Activated T-helper 2 cell treated with anti-CD3 and anti-CD28 coated beads, Interferon-gamma antibody, Interleukin-2, Interleukin-4, amounts not matched to agents 10 μg/mL and 5 μg/mL and 100 μg/mL, durations not matched to agents 14 hours and 24 hours and 36 hours (primary cell): ENCODE measurements at regions not wholly inside any gene's neighbourhood (a gene's known extent, or its start where the extent isn't known, plus 50 kb on each side); places are given as distances from the start of the nearest gene placed in this dataset.

Experiments used
- DNase-seq: peaks from one replicate; pipeline ENCODE4 v3.0.0; 2021; ENCODE audit warnings: low spot score
- H3K27ac Mint-ChIP-seq: one replicate; pipeline ENCODE4 v1.8.0; 2021; ENCODE audit warnings: mixed read lengths
- H3K27me3 Mint-ChIP-seq: one replicate; pipeline ENCODE4 v1.8.0; 2021; ENCODE audit warnings: low read depth, mixed read lengths
- H3K36me3 Mint-ChIP-seq: one replicate; pipeline ENCODE4 v1.8.0; 2021; ENCODE audit warnings: low read depth, mixed read lengths
- H3K4me1 Mint-ChIP-seq: one replicate; pipeline ENCODE4 v1.8.0; 2021; ENCODE audit warnings: low read depth, mixed read lengths
- H3K4me3 Mint-ChIP-seq: one replicate; pipeline ENCODE4 v1.8.0; 2021; ENCODE audit warnings: low read depth, mild to moderate bottlenecking, moderate library complexity, mixed read lengths
- H3K9me3 Mint-ChIP-seq: one replicate; pipeline ENCODE4 v1.8.0; 2021; ENCODE audit warnings: mixed read lengths
- intact Hi-C: fragments of 100-400 bp; cut with micrococcal nuclease; formaldehyde crosslinking; loops from one replicate; pipeline ENCODE4 v1.15.1; 2023

GRCh38 chr13:65650321-65650720, 1579.8 kb downstream of the PCDH9 start:
- H3K36me3 Mint-ChIP-seq, result no peaks in the 10 kb centered on the region
- no peaks in the 10 kb centered on the region for H3K27me3 Mint-ChIP-seq
- no peak for DNase-seq
- H3K9me3 Mint-ChIP-seq, result peaks cover 4% of the 10 kb centered on the region
- no peaks in the 10 kb centered on the region for H3K4me1 Mint-ChIP-seq
- intact Hi-C loops, result no loop called here
- no peak overlapping the region for H3K4me3 Mint-ChIP-seq
- no peak overlapping the region for H3K27ac Mint-ChIP-seq

- Mint-ChIP-seq H3K4me1 (no peaks in the 10 kb centered on the region), H3K4me3 (no peak overlapping the region), H3K27ac (no peak overlapping the region), H3K27me3 (no peaks in the 10 kb centered on the region), H3K9me3 (no peaks in the 10 kb centered on the region), H3K36me3 (no peaks in the 10 kb centered on the region)
- intact Hi-C loops, result no loop called here
- no peak for DNase-seq
These were observed 1587.1 kb downstream of the PCDH9 start for GRCh38 chr13:65642996-65643395.

DNA sequence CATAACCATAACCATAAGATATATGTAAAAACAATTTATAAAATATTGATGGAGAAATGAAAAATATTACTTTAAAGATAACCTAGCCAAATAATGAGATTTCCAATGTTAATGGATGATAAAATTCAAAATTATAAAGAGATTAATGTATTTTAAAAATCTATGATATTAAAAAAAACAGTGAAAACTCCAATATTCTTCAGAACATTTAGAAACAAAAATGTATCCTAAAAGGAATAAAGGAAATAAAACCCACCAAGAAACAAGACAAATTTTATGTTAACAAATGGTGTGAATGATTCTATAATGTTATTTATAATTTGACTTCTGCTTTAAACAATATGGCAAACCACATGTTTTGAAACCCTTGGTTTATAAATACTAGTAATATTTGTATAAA, 1587.8 kb downstream of the PCDH9 start:
- intact Hi-C loops, result no loop called here
- no peaks in the 10 kb centered on the region for H3K9me3 Mint-ChIP-seq
- no peaks in the 10 kb centered on the region for H3K27me3 Mint-ChIP-seq

GRCh38 chr13:65638572-65639168, 1591.5 kb downstream of the PCDH9 start:
- Mint-ChIP-seq H3K27ac (no peak overlapping the region), H3K9me3 (no peaks in the 10 kb centered on the region), H3K36me3 (no peaks in the 10 kb centered on the region), H3K4me1 (no peaks in the 10 kb centered on the region), H3K27me3 (no peaks in the 10 kb centered on the region), H3K4me3 (no peak overlapping the region)
- intact Hi-C loops, result no loop called here
- DNase-seq, result no peak

More for the DNA sequence above, 1587.8 kb downstream of the PCDH9 start:
- H3K27ac Mint-ChIP-seq, result no peak overlapping the region
- H3K4me1 Mint-ChIP-seq, result no peaks in the 10 kb centered on the region
- no peak overlapping the region for H3K4me3 Mint-ChIP-seq
- no peaks in the 10 kb centered on the region for H3K36me3 Mint-ChIP-seq
- DNase-seq, result no peak

DNA sequence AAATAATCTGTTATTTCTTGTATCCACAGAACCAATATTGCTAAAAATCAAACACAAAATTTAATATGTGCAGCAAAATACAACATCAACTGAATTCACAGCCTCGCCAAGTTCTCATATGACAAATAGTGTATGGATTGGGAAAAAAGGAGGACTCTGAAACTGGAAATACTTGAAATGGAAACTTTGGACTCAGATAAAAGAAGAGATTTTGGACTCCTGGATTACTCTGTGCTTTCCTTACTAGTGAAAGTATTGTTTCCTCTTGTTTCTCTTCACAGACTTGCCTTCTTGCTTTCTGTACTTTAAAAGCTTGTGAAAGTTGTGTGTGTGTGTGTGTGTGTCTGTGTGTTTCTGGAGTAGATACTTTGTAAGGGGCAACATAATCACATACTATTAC, 1596.3 kb downstream of the PCDH9 start:
- no peak overlapping the region for H3K27ac Mint-ChIP-seq

DNA sequence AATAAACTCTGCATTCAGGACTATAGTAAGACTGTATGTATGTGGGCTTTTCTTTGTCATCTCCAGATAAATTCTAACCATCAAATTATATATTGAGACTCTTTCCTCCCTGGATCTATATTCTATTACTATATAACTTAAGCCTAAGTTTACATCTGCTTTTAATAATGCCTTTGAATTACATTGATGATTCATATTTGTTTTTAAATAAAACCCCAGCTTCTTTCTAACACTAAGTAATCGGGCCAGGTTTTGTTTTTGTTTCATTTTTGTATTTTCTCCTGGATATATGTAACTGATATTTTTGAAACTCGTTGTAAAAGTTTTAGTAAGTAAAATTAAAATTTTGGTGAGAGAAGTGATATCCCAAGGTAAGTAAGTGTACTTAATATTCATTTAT, 1599.1 kb downstream of the PCDH9 start:
- no peak overlapping the region for H3K4me3 Mint-ChIP-seq

More for the DNA sequence above, 1596.3 kb downstream of the PCDH9 start:
- intact Hi-C loops, result loop anchor here (1.0 kb wide), 1 partner anchor 16 kb away; no protein-coding TSS in a partner anchor
- Mint-ChIP-seq H3K4me3 (no peak overlapping the region), H3K36me3 (no peaks in the 10 kb centered on the region), H3K27me3 (no peaks in the 10 kb centered on the region), H3K4me1 (no peaks in the 10 kb centered on the region), H3K9me3 (peaks cover 4% of the 10 kb centered on the region)
- DNase-seq, result no peak

GRCh38 chr13:65629926-65630325, 1600.2 kb downstream of the PCDH9 start:
- H3K9me3 Mint-ChIP-seq, result peaks cover 4% of the 10 kb centered on the region
- intact Hi-C loops, result no loop called here
- DNase-seq, result no peak
- H3K27ac Mint-ChIP-seq, result no peak overlapping the region
- H3K4me3 Mint-ChIP-seq, result no peak overlapping the region
- H3K27me3 Mint-ChIP-seq, result no peaks in the 10 kb centered on the region
- H3K4me1 Mint-ChIP-seq, result no peaks in the 10 kb centered on the region
- no peaks in the 10 kb centered on the region for H3K36me3 Mint-ChIP-seq

More for the DNA sequence above, 1599.1 kb downstream of the PCDH9 start:
- H3K4me1 Mint-ChIP-seq, result no peaks in the 10 kb centered on the region
- H3K36me3 Mint-ChIP-seq, result no peaks in the 10 kb centered on the region
- no peak for DNase-seq
- H3K27ac Mint-ChIP-seq, result no peak overlapping the region
- no peaks in the 10 kb centered on the region for H3K27me3 Mint-ChIP-seq
- H3K9me3 Mint-ChIP-seq, result peaks cover 4% of the 10 kb centered on the region
- intact Hi-C loops, result no loop called here

GRCh38 chr13:65623148-65623547, 1607.0 kb downstream of the PCDH9 start:
- Mint-ChIP-seq H3K9me3 (no peaks in the 10 kb centered on the region), H3K36me3 (no peaks in the 10 kb centered on the region), H3K4me1 (no peaks in the 10 kb centered on the region), H3K27me3 (no peaks in the 10 kb centered on the region), H3K4me3 (no peak overlapping the region), H3K27ac (no peak overlapping the region)
- DNase-seq, result no peak
- intact Hi-C loops, result no loop called here

DNA sequence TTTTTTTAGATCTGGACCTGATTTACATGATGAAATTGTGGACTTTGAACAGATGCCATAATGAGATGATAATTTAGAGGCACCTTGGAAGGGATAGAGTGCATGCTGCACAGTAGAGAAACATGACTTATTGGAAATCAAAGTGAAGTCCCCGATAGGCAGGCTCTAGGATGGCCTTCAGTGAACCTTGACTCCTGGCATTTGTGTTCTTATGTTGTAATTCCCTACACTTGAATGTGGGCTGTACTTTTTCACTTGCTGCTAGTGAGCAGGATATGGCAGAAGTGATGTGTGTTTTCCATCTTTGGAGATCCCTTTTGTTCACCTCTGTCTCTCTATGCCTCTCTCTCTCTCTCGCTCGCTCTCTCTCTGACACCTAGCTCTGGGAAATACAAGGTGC, 1614.6 kb downstream of the PCDH9 start:
- intact Hi-C loops, result no loop called here
- Mint-ChIP-seq H3K27me3 (no peaks in the 10 kb centered on the region), H3K9me3 (peaks cover 23% of the 10 kb centered on the region)

GRCh38 chr13:65613004-65613403, 1617.1 kb downstream of the PCDH9 start:
- Mint-ChIP-seq H3K27me3 (no peaks in the 10 kb centered on the region), H3K4me1 (no peaks in the 10 kb centered on the region), H3K36me3 (no peaks in the 10 kb centered on the region), H3K27ac (no peak overlapping the region), H3K9me3 (peaks cover 34% of the 10 kb centered on the region), H3K4me3 (no peak overlapping the region)
- intact Hi-C loops, result no loop called here
- no peak for DNase-seq

More for the DNA sequence above, 1614.6 kb downstream of the PCDH9 start:
- H3K27ac Mint-ChIP-seq, result no peak overlapping the region
- no peaks in the 10 kb centered on the region for H3K4me1 Mint-ChIP-seq
- no peak overlapping the region for H3K4me3 Mint-ChIP-seq
- no peaks in the 10 kb centered on the region for H3K36me3 Mint-ChIP-seq
- DNase-seq, result no peak

DNA sequence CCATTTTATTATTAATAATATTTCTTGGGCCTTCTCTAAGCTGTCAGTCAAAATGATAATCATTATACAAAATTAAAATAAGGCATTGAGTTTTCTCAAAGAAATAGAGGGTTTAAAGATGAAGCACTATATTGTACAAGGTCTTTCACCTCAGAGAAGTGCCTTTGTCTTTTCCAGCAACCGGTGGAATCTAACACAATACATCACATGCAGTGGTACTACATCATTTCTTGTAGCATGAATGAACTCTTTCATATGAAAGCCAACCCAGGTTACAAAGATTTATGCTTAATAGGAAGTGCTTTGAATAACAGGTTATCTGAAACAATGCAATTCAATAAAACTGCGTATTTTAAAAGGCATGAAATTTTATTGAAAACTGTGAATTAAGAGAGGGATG, 1620.8 kb downstream of the PCDH9 start:
- Mint-ChIP-seq H3K27me3 (no peaks in the 10 kb centered on the region), H3K4me1 (no peaks in the 10 kb centered on the region)
- intact Hi-C loops, result no loop called here

DNA sequence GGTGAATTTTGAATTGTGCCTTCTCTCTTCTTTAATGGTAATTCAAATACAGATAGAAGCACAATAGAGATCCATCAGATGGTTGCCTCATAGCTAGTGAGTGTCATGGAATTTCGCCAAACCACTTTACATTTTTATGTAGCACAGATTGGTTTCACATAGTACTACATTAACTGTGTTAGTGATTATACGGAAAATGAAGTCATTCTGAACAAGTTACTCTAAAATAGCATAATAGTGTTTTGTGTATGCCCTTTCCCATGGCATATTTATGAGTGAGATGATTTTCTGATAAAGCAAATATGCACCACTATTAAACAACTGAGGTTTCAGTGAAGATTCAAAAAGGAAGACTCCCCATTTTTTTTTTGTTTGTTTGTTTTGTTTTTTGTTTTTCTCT, 1623.5 kb downstream of the PCDH9 start:
- Mint-ChIP-seq H3K27ac (no peak overlapping the region), H3K9me3 (peaks cover 25% of the 10 kb centered on the region), H3K36me3 (no peaks in the 10 kb centered on the region), H3K4me3 (no peak overlapping the region), H3K27me3 (no peaks in the 10 kb centered on the region), H3K4me1 (no peaks in the 10 kb centered on the region)
- intact Hi-C loops, result no loop called here
- DNase-seq, result no peak

More for the DNA sequence above, 1620.8 kb downstream of the PCDH9 start:
- Mint-ChIP-seq H3K27ac (no peak overlapping the region), H3K4me3 (no peak overlapping the region), H3K9me3 (peaks cover 33% of the 10 kb centered on the region), H3K36me3 (no peaks in the 10 kb centered on the region)
- DNase-seq, result no peak

GRCh38 chr13:65605396-65605795, 1624.7 kb downstream of the PCDH9 start:
- Mint-ChIP-seq H3K4me1 (no peaks in the 10 kb centered on the region), H3K27ac (no peak overlapping the region), H3K4me3 (no peak overlapping the region), H3K9me3 (peaks cover 30% of the 10 kb centered on the region), H3K27me3 (no peaks in the 10 kb centered on the region), H3K36me3 (no peaks in the 10 kb centered on the region)
- intact Hi-C loops, result no loop called here
- no peak for DNase-seq

GRCh38 chr13:65603160-65603559, 1627.0 kb downstream of the PCDH9 start:
- H3K9me3 Mint-ChIP-seq, result peaks cover 25% of the 10 kb centered on the region
- no peaks in the 10 kb centered on the region for H3K27me3 Mint-ChIP-seq
- H3K27ac Mint-ChIP-seq, result no peak overlapping the region
- H3K4me1 Mint-ChIP-seq, result no peaks in the 10 kb centered on the region
- intact Hi-C loops, result no loop called here
- no peak overlapping the region for H3K4me3 Mint-ChIP-seq
- DNase-seq, result no peak
- no peaks in the 10 kb centered on the region for H3K36me3 Mint-ChIP-seq
